Prostate gland (tissue), 2 donors: ENCODE measurements at regions not wholly inside any gene's neighbourhood (a gene's known extent, or its start where the extent isn't known, plus 50 kb on each side); places are given as distances from the start of the nearest gene placed in this dataset.
A peak's percentile ranks its signal among the peaks of the same experiment; 100 is the strongest.

Source experiments
- POLR2A ChIP-seq: fragments of 450-650 bp; IDR thresholded peaks from one replicate; pipeline ENCODE4 v1.6.1; 2016; ENCODE audit warnings: antibody characterized with exemption, mild to moderate bottlenecking
- POLR2AphosphoS5 ChIP-seq: sonication (generic); formaldehyde crosslinking; IDR thresholded peaks from one replicate; pipeline ENCODE4 v1.6.1; 2017; ENCODE audit warnings: antibody characterized with exemption
- TF ChIP-seq, protein P1 (sequence below), 4 experiments: fragments of 200-600 bp in 2 of 4; fragments of 450-650 bp in 2 of 4; sonication (generic) in 2 of 4; IDR thresholded peaks; 1 replicate in 3 of 4; 2 replicates in 1 of 4; pipeline ENCODE4 v1.5.1; 2016 to 2019; ENCODE audit warnings: antibody characterized with exemption in 4 of 4, mild to moderate bottlenecking in 2 of 4, moderate library complexity in 2 of 4

DNA sequence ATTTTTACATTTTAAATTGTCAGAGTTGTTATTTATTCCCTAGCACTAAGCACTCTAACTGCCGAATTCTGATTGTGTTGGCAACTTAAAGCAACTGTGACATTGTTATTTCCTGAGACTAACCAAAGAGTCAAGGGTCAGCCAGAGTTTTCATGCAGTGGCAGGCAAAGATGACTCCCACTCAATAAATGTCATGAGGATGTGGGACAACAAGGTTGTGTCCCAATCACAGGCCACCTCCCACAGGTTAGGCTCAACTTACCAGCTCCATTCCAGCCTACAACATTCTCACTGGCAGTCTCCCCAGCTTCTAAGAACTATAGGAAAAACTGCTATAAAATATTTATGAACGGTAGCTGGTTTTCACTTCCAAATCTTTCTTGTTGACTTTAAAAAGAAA, 80.1 kb downstream of the RSL24D1 start:
- TF ChIP-seq, protein P1, sequence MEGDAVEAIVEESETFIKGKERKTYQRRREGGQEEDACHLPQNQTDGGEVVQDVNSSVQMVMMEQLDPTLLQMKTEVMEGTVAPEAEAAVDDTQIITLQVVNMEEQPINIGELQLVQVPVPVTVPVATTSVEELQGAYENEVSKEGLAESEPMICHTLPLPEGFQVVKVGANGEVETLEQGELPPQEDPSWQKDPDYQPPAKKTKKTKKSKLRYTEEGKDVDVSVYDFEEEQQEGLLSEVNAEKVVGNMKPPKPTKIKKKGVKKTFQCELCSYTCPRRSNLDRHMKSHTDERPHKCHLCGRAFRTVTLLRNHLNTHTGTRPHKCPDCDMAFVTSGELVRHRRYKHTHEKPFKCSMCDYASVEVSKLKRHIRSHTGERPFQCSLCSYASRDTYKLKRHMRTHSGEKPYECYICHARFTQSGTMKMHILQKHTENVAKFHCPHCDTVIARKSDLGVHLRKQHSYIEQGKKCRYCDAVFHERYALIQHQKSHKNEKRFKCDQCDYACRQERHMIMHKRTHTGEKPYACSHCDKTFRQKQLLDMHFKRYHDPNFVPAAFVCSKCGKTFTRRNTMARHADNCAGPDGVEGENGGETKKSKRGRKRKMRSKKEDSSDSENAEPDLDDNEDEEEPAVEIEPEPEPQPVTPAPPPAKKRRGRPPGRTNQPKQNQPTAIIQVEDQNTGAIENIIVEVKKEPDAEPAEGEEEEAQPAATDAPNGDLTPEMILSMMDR (IDR thresholded peaks at IDR 0.05): no peak
- no peak for TF ChIP-seq POLR2A
- peak; percentile 33 for TF ChIP-seq POLR2AphosphoS5
